Liver (tissue), 2 donors: ENCODE measurements at regions not wholly inside any gene's neighbourhood (a gene's known extent, or its start where the extent isn't known, plus 50 kb on each side); places are given as distances from the start of the nearest gene placed in this dataset.

ENCODE experiments used
- CTCF ChIP-seq: fragments of 150-350 bp; IDR thresholded peaks from 2 replicates; pipeline ENCODE4 v1.5.1; 2017; ENCODE audit warnings: improper control_type of control experiment, low read depth, low read length; ENCODE audit not compliant: missing input control
- REST ChIP-seq: IDR thresholded peaks from 2 replicates; pipeline ENCODE4 v1.6.1; 2016; ENCODE audit warnings: antibody characterized with exemption, mild to moderate bottlenecking
- donor health status: healthy.

GRCh38 chr10:84951616-84952015 lies 623.2 kb downstream of the CCSER2 start:
- TF ChIP-seq REST, result no peak
- TF ChIP-seq CTCF, result no peak
